Dedifferentiated amniotic fluid mesenchymal stem cell (primary cell): ENCODE measurements at regions not wholly inside any gene's neighbourhood (a gene's known extent, or its start where the extent isn't known, plus 50 kb on each side); places are given as distances from the start of the nearest gene placed in this dataset.

ENCODE experiments used
- DNase-seq: peaks from one replicate; pipeline ENCODE4 v3.0.0-alpha.2; 2016; ENCODE audit errors: extremely low spot score

GRCh38 chr5:136694258-136694657 lies 328.9 kb upstream of the TRPC7 start:
- no peak for DNase-seq

GRCh38 chr5:136689552-136689951 lies 324.2 kb upstream of the TRPC7 start:
- DNase-seq, result no peak

- DNase-seq, result no peak
These were observed 321.0 kb upstream of the TRPC7 start for GRCh38 chr5:136686192-136686872.

GRCh38 chr5:136682986-136683385 lies 317.6 kb upstream of the TRPC7 start:
- DNase-seq, result no peak

- no peak for DNase-seq
These were observed 313.9 kb upstream of the TRPC7 start for GRCh38 chr5:136679233-136679632.

GRCh38 chr5:136677217-136677616 lies 311.9 kb upstream of the TRPC7 start:
- peak; percentile 26 for DNase-seq

GRCh38 chr5:136676685-136677084 lies 311.3 kb upstream of the TRPC7 start:
- no peak for DNase-seq

- DNase-seq, result no peak
These were observed 310.4 kb upstream of the TRPC7 start for GRCh38 chr5:136675769-136676168.

- DNase-seq, result no peak
These were observed 308.8 kb upstream of the TRPC7 start for GRCh38 chr5:136674178-136674577.

- DNase-seq, result no peak
These were observed 302.4 kb upstream of the TRPC7 start for GRCh38 chr5:136667789-136668188.

- DNase-seq, result no peak
These were observed 301.8 kb upstream of the TRPC7 start for GRCh38 chr5:136666970-136667620.

- DNase-seq, result no peak
These were observed 300.0 kb upstream of the TRPC7 start for GRCh38 chr5:136665331-136665730.

- no peak for DNase-seq
These were observed 295.7 kb upstream of the TRPC7 start for GRCh38 chr5:136661026-136661425.

GRCh38 chr5:136656811-136657210 lies 291.5 kb upstream of the TRPC7 start:
- no peak for DNase-seq

- DNase-seq, result no peak
These were observed 290.1 kb upstream of the TRPC7 start for GRCh38 chr5:136655468-136655867.

GRCh38 chr5:136646915-136647314 lies 281.6 kb upstream of the TRPC7 start:
- DNase-seq, result no peak

GRCh38 chr5:136642976-136643375 lies 277.6 kb upstream of the TRPC7 start:
- DNase-seq, result no peak

- DNase-seq, result no peak
These were observed 274.3 kb upstream of the TRPC7 start for GRCh38 chr5:136639616-136640015.

GRCh38 chr5:136638084-136638483 lies 272.7 kb upstream of the TRPC7 start:
- no peak for DNase-seq

- no peak for DNase-seq
These were observed 270.7 kb upstream of the TRPC7 start for GRCh38 chr5:136636001-136636400.

- no peak for DNase-seq
These were observed 265.8 kb upstream of the TRPC7 start for GRCh38 chr5:136631186-136631585.

GRCh38 chr5:136629125-136629792 lies 263.9 kb upstream of the TRPC7 start:
- DNase-seq, result no peak

- DNase-seq, result no peak
These were observed 261.2 kb upstream of the TRPC7 start for GRCh38 chr5:136626531-136626930.
